Hepatocyte (in vitro differentiated cells): ENCODE measurements at regions not wholly inside any gene's neighbourhood (a gene's known extent, or its start where the extent isn't known, plus 50 kb on each side); places are given as distances from the start of the nearest gene placed in this dataset.

Experiments used
- DNase-seq: peaks from one replicate; pipeline ENCODE4 v3.0.0-alpha.2; 2016; ENCODE audit warnings: low spot score
- H2AFZ ChIP-seq: fragments of 200-600 bp; sonication (generic); 2 replicates; pipeline ENCODE4 v1.6.0; 2016; ENCODE audit warnings: antibody characterized with exemption, mild to moderate bottlenecking
- H3K27ac ChIP-seq: fragments of 200-600 bp; sonication (generic); 2 replicates; pipeline ENCODE4 v1.5.1; 2016; ENCODE audit warnings: mild to moderate bottlenecking
- H3K27me3 ChIP-seq: fragments of 200-600 bp; sonication (generic); 2 replicates; pipeline ENCODE4 v1.6.1; 2016
- H3K36me3 ChIP-seq: fragments of 200-600 bp; sonication (generic); replicated peaks from 2 replicates; pipeline ENCODE4 v1.5.1; 2016; ENCODE audit warnings: low read depth; ENCODE audit not compliant: insufficient read depth
- H3K4me1 ChIP-seq: fragments of 200-600 bp; sonication (generic); 2 replicates; pipeline ENCODE4 v1.5.1; 2016; ENCODE audit warnings: mild to moderate bottlenecking, moderate library complexity; ENCODE audit not compliant: insufficient read depth
- H3K4me2 ChIP-seq: fragments of 200-600 bp; sonication (generic); 2 replicates; pipeline ENCODE4 v1.6.0; 2016
- H3K4me3 ChIP-seq: fragments of 200-600 bp; sonication (generic); 2 replicates; pipeline ENCODE4 v1.5.1; 2016; ENCODE audit warnings: mild to moderate bottlenecking
- H3K79me2 ChIP-seq: fragments of 200-600 bp; sonication (generic); 2 replicates; pipeline ENCODE4 v1.6.0; 2017; ENCODE audit warnings: mild to moderate bottlenecking
- H3K9me2 ChIP-seq: fragments of 200-600 bp; sonication (generic); replicated peaks from 2 replicates; pipeline ENCODE4 v1.6.0; 2017; ENCODE audit warnings: mild to moderate bottlenecking; ENCODE audit not compliant: insufficient read depth
- H3K9me3 ChIP-seq: fragments of 200-600 bp; sonication (generic); 2 replicates; pipeline ENCODE4 v1.5.1; 2016; ENCODE audit warnings: low read depth, mild to moderate bottlenecking
- H4K20me1 ChIP-seq: fragments of 200-600 bp; sonication (generic); 2 replicates; pipeline ENCODE4 v1.6.0; 2016; ENCODE audit warnings: mild to moderate bottlenecking; ENCODE audit not compliant: insufficient read depth, poor library complexity, severe bottlenecking
- EZH2 ChIP-seq: fragments of 200-600 bp; sonication (generic); IDR thresholded peaks from 2 replicates; pipeline ENCODE4 v1.6.1; 2016; ENCODE audit warnings: antibody characterized with exemption, mild to moderate bottlenecking, borderline replicate concordance
- EZH2phosphoT487 ChIP-seq: fragments of 200-600 bp; sonication (generic); IDR thresholded peaks from one replicate; pipeline ENCODE4 v1.6.1; 2018; ENCODE audit warnings: antibody characterized with exemption, mild to moderate bottlenecking, low read depth, moderate library complexity; ENCODE audit not compliant: unreplicated experiment, severe bottlenecking
- WGBS: methylation state at CpG from one replicate; pipeline ENCODE4 v1.1.6; 2016; ENCODE audit warnings: low lambda C conversion rate; ENCODE audit errors: missing lambda C conversion rate; 5-methylcytosine and 5-hydroxymethylcytosine counted together
- TF ChIP-seq, protein P1 (sequence below): fragments of 200-600 bp; sonication (generic); IDR thresholded peaks from 2 replicates; pipeline ENCODE4 v1.5.1; 2016; ENCODE audit warnings: antibody characterized with exemption, mild to moderate bottlenecking; ENCODE audit not compliant: poor library complexity

DNA sequence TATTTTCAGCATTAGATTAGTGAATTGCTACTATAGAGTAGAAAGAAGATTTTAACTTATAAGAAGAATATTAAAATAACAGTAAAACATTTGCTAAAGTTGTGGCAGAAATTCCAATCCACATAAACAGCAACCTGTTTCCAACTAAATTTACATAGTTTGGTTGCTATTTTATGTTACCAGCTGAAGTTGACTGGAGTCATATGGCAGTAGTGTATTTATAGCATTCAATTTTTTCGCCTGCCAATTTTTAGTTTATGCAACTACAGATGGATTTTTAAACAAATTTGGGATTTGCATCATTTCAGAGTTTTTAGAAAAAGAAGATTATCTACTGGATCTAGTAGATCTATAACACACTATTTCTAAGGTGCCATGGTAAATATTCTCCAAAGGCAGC lies 332.5 kb upstream of the BCHE start:
- H3K4me2 ChIP-seq: no peak overlapping the region
- TF ChIP-seq EZH2phosphoT487 (no peak), EZH2 (no peak)
- TF ChIP-seq, protein P1, sequence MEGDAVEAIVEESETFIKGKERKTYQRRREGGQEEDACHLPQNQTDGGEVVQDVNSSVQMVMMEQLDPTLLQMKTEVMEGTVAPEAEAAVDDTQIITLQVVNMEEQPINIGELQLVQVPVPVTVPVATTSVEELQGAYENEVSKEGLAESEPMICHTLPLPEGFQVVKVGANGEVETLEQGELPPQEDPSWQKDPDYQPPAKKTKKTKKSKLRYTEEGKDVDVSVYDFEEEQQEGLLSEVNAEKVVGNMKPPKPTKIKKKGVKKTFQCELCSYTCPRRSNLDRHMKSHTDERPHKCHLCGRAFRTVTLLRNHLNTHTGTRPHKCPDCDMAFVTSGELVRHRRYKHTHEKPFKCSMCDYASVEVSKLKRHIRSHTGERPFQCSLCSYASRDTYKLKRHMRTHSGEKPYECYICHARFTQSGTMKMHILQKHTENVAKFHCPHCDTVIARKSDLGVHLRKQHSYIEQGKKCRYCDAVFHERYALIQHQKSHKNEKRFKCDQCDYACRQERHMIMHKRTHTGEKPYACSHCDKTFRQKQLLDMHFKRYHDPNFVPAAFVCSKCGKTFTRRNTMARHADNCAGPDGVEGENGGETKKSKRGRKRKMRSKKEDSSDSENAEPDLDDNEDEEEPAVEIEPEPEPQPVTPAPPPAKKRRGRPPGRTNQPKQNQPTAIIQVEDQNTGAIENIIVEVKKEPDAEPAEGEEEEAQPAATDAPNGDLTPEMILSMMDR: no peak
- no peaks in the 10 kb centered on the region for H3K27me3 ChIP-seq
- H3K36me3 ChIP-seq: no peaks in the 10 kb centered on the region
- no peaks in the 10 kb centered on the region for H3K9me2 ChIP-seq
- whole genome bisulfite sequencing: 72% methylated on average over 1 of the region's 1 CpG
- no peaks in the 10 kb centered on the region for H4K20me1 ChIP-seq
- H3K4me3 ChIP-seq: no peak overlapping the region
- H3K9me3 ChIP-seq: no peaks in the 10 kb centered on the region
- H3K79me2 ChIP-seq: no peaks in the 10 kb centered on the region
- no peak overlapping the region for H3K27ac ChIP-seq
- no peak for DNase-seq
- no peaks in the 10 kb centered on the region for H3K4me1 ChIP-seq
- H2AFZ ChIP-seq: no peak overlapping the region

DNA sequence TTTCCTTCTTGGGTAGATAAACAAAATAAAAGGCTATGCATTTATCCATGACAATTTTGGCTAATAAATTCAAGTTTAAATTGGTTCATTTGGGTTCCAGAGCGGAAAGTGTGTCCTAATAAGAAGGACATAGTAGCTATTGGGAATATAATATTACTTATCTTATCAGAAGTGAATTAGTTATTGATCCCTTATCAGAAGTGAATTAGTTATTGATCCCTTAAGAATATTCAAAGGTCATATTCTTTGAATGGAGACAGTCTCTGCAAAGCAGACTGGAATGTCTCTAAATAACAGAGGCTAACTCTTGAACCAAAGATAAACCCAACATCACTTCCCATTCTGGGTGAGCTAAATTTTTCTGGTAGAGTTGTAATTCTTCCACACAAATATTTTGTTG lies 290.7 kb upstream of the BCHE start:
- Histone ChIP-seq H3K79me2 (no peaks in the 10 kb centered on the region), H2AFZ (no peak overlapping the region), H4K20me1 (no peaks in the 10 kb centered on the region), H3K4me1 (no peaks in the 10 kb centered on the region), H3K9me3 (no peaks in the 10 kb centered on the region), H3K27ac (no peak overlapping the region), H3K36me3 (no peaks in the 10 kb centered on the region), H3K4me2 (no peak overlapping the region), H3K9me2 (no peaks in the 10 kb centered on the region), H3K27me3 (no peaks in the 10 kb centered on the region), H3K4me3 (no peak overlapping the region)
- no peak for DNase-seq
- TF ChIP-seq EZH2 (no peak), EZH2phosphoT487 (no peak)
- TF ChIP-seq, protein P1: no peak
- WGBS: 70% methylated on average over 1 of the region's 1 CpG

DNA sequence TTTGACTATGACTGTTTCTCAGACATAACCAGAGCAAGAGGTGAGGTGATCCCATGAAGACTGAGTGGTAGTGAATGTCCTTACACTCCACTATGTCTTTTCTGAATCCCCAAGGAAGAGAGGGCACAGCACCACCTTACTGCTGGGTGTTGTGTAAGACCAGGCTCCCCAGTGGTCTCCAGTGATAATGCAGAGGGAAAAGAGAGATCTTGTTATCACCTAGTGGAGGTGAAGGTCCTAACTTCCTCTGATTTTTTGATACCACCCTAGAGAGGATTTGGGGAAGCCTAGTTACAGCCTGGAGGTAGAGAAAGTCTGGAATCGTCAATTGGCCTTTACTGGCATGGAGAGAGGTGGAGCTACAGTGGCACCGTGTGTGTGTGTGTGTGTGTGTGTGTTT lies 288.0 kb upstream of the BCHE start:
- no peaks in the 10 kb centered on the region for H3K9me2 ChIP-seq
- H4K20me1 ChIP-seq: no peaks in the 10 kb centered on the region
- H3K36me3 ChIP-seq: no peaks in the 10 kb centered on the region
- TF ChIP-seq, protein P1: no peak
- no peak for TF ChIP-seq EZH2
- TF ChIP-seq EZH2phosphoT487: no peak
- no peak for DNase-seq
- no peaks in the 10 kb centered on the region for H3K79me2 ChIP-seq
- no peaks in the 10 kb centered on the region for H3K9me3 ChIP-seq
- 55% methylated on average over 2 of the region's 2 CpGs for WGBS
- H3K4me1 ChIP-seq: no peaks in the 10 kb centered on the region
- H2AFZ ChIP-seq: no peak overlapping the region
- no peaks in the 10 kb centered on the region for H3K27me3 ChIP-seq
- H3K4me3 ChIP-seq: no peak overlapping the region
- no peak overlapping the region for H3K4me2 ChIP-seq
- no peak overlapping the region for H3K27ac ChIP-seq

DNA sequence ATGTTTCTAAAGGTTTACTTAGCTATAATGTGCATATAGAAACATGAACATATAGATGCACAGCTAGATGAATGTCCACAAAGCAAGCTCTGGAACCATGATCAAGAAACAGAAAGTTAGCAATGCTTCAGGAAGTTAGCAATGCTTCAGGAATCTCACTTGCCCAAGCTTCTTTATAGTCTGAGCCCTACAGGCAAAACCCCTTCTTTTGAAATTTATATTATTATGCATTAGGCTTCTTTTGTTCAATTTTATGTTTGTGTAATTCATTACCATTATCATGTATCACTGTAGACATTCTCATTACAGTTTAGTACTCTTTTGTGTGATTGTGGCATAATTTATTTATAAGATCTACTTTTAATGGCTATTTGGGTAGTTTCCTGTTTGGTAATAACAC lies 286.4 kb upstream of the BCHE start:
- no peaks in the 10 kb centered on the region for H3K36me3 ChIP-seq
- DNase-seq: no peak
- H3K4me3 ChIP-seq: no peak overlapping the region
- no peak overlapping the region for H3K27ac ChIP-seq
- TF ChIP-seq, protein P1: no peak
- no peak for TF ChIP-seq EZH2
- no peak for TF ChIP-seq EZH2phosphoT487
- H3K27me3 ChIP-seq: no peaks in the 10 kb centered on the region
- no peaks in the 10 kb centered on the region for H3K9me2 ChIP-seq
- H4K20me1 ChIP-seq: no peaks in the 10 kb centered on the region
- no peaks in the 10 kb centered on the region for H3K79me2 ChIP-seq
- H2AFZ ChIP-seq: no peak overlapping the region
- no peak overlapping the region for H3K4me2 ChIP-seq
- H3K9me3 ChIP-seq: no peaks in the 10 kb centered on the region
- H3K4me1 ChIP-seq: no peaks in the 10 kb centered on the region
